Stimulated activated naive CD4-positive, alpha-beta T cell (primary cell): ENCODE measurements at regions not wholly inside any gene's neighbourhood (a gene's known extent, or its start where the extent isn't known, plus 50 kb on each side); places are given as distances from the start of the nearest gene placed in this dataset.

ENCODE experiments used
- DNase-seq, 6 experiments: peaks; one replicate each; lab custom pipeline; 2025; lab: John Stamatoyannopoulos, UW

- no peak for DNase-seq
Observed at GRCh38 chr15:66848686-66849392, 146.8 kb downstream of the SMAD6 start.

- DNase-seq = no peak
Observed at GRCh38 chr15:66849393-66849745, 147.3 kb downstream of the SMAD6 start.

GRCh38 chr15:66849746-66850077 lies 147.7 kb downstream of the SMAD6 start:
- DNase-seq = no peak

GRCh38 chr15:66850078-66850991 lies 148.3 kb downstream of the SMAD6 start:
- DNase-seq = no peak

- no peak for DNase-seq
Observed at GRCh38 chr15:66850996-66851310, 148.9 kb downstream of the SMAD6 start.

GRCh38 chr15:66851311-66852063 lies 149.5 kb downstream of the SMAD6 start:
- peak; percentile 31 to 74 (median 50) for DNase-seq

GRCh38 chr15:66852064-66852905 lies 150.2 kb downstream of the SMAD6 start:
- DNase-seq = no peak

GRCh38 chr15:66854012-66854965 lies 152.3 kb downstream of the SMAD6 start:
- no peak for DNase-seq

- DNase-seq = no peak
Observed at GRCh38 chr15:66855041-66855440, 153.0 kb downstream of the SMAD6 start.

- DNase-seq = no peak
Observed at GRCh38 chr15:66857694-66858093, 155.7 kb downstream of the SMAD6 start.

GRCh38 chr15:66858423-66859207 lies 156.6 kb downstream of the SMAD6 start:
- no peak for DNase-seq

- no peak for DNase-seq
Observed at GRCh38 chr15:66859688-66860253, 157.7 kb downstream of the SMAD6 start.

- DNase-seq = no peak
Observed at GRCh38 chr15:66860844-66861243, 158.8 kb downstream of the SMAD6 start.

GRCh38 chr15:66862111-66862939 lies 160.3 kb downstream of the SMAD6 start:
- no peak for DNase-seq

- peak; percentile 21 to 65 (median 50) for DNase-seq
Observed at GRCh38 chr15:66862940-66863335, 160.9 kb downstream of the SMAD6 start.

- no peak for DNase-seq
Observed at GRCh38 chr15:66863390-66864085, 161.5 kb downstream of the SMAD6 start.

GRCh38 chr15:66864086-66864830 lies 162.2 kb downstream of the SMAD6 start:
- no peak for DNase-seq
